Retinal pigment epithelial cell (primary cell): ENCODE measurements at regions not wholly inside any gene's neighbourhood (a gene's known extent, or its start where the extent isn't known, plus 50 kb on each side); places are given as distances from the start of the nearest gene placed in this dataset.
"Not testable (repeated sequence)": the region's sequence is repeated elsewhere in the genome, so short reads cannot be mapped to it uniquely, and the experiment has no call there.

ENCODE experiments used
- DNase-seq: peaks from one replicate; pipeline ENCODE4 v3.0.0-alpha.2; 2010; ENCODE audit warnings: low read depth
- H3K4me3 ChIP-seq: 2 replicates; pipeline ENCODE4 v1.5.1; 2011; ENCODE audit warnings: mild to moderate bottlenecking, low read length, control low read depth, moderate library complexity
- CTCF ChIP-seq: conservative IDR thresholded peaks from 2 replicates; pipeline ENCODE4 v1.5.1; 2011; ENCODE audit warnings: low read depth, low read length, control low read depth, inconsistent platforms

GRCh38 chr1:229148743-229149142, 122.2 kb upstream of the RAB4A start:
- no peak for TF ChIP-seq CTCF
- DNase-seq, result no peak
- H3K4me3 ChIP-seq, result no peak overlapping the region

- no peak overlapping the region for H3K4me3 ChIP-seq
- no peak for TF ChIP-seq CTCF
- DNase-seq, result no peak
Observed at GRCh38 chr1:229149435-229149834, 121.5 kb upstream of the RAB4A start.

GRCh38 chr1:229150518-229150917, 120.4 kb upstream of the RAB4A start:
- no peak overlapping the region for H3K4me3 ChIP-seq
- DNase-seq, result no peak
- no peak for TF ChIP-seq CTCF

- H3K4me3 ChIP-seq, DNase-seq: not testable (repeated sequence)
Observed at GRCh38 chr1:229151412-229151811, 119.5 kb upstream of the RAB4A start.

- TF ChIP-seq CTCF, result no peak
- no peak for DNase-seq
- H3K4me3 ChIP-seq, result no peak overlapping the region
Observed at GRCh38 chr1:229152311-229152710, 118.6 kb upstream of the RAB4A start.

- TF ChIP-seq CTCF, result no peak
- H3K4me3 ChIP-seq, result no peak overlapping the region
- DNase-seq, result no peak
Observed at GRCh38 chr1:229153955-229154548, 116.9 kb upstream of the RAB4A start.

GRCh38 chr1:229154811-229155210, 116.1 kb upstream of the RAB4A start:
- TF ChIP-seq CTCF, result no peak

GRCh38 chr1:229155472-229155871, 115.4 kb upstream of the RAB4A start:
- H3K4me3 ChIP-seq, result no peak overlapping the region
- no peak for DNase-seq
- TF ChIP-seq CTCF, result no peak

More at GRCh38 chr1:229154811-229155210, 116.1 kb upstream of the RAB4A start:
- no peak overlapping the region for H3K4me3 ChIP-seq
- DNase-seq, result no peak
